ENCODE measurements at regions not wholly inside any gene's neighbourhood (a gene's known extent, or its start where the extent isn't known, plus 50 kb on each side); places are given as distances from the start of the nearest gene placed in this dataset.

- TF ChIP-seq CTCF (conservative IDR thresholded peaks at IDR 0.05) (no peak), ZFX (IDR thresholded peaks at IDR 0.05) (no peak)
Observed at GRCh38 chr9:28136113-28136512, 562.8 kb upstream of the C9orf72 start.

Measured in C4-2B (cell line).